GM19372 (cell line): ENCODE measurements at regions not wholly inside any gene's neighbourhood (a gene's known extent, or its start where the extent isn't known, plus 50 kb on each side); places are given as distances from the start of the nearest gene placed in this dataset.

Experiments used
- ATAC-seq: cut with Tn5 transposase; IDR thresholded peaks from one replicate; pipeline ENCODE4 v1.9.1; 2021; ENCODE audit warnings: mild to moderate bottlenecking, low read depth, moderate library complexity; ENCODE audit not compliant: unreplicated experiment

DNA sequence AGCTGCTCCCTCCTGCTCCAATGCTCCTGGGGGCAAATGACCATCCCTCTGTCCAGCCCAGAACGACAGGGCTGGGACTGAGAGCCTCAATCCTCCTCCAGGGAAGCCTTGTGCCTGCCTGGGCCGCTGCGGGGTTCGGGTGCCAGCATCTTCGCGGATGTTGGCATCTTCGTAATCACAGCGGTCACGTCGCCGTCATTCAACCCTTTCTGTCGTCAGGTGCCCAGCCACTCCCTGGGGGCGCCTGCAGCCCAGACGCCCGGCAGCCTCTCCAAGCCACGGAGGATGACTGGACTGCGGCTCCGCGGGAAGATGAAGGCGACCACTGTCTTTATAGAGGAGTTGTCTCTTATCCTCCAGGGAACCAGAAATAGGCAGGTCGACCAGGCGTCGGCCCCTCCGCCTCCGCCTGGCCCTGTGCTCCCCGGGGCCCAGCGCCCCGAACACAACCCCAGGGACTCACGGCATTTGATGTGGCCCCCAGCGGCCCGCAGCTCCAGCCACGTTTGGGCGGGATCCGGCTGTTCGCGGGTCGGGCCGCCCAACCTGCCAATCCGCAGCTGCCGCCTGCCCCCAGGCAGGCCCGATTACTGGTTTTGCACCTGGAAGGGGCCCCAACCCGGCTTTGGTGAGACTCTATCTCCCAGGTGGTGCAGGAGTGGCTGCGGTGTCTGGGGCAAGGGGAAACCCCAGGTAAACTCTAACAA lies 113.9 kb downstream of the THNSL2 start:
- no peak for ATAC-seq

DNA sequence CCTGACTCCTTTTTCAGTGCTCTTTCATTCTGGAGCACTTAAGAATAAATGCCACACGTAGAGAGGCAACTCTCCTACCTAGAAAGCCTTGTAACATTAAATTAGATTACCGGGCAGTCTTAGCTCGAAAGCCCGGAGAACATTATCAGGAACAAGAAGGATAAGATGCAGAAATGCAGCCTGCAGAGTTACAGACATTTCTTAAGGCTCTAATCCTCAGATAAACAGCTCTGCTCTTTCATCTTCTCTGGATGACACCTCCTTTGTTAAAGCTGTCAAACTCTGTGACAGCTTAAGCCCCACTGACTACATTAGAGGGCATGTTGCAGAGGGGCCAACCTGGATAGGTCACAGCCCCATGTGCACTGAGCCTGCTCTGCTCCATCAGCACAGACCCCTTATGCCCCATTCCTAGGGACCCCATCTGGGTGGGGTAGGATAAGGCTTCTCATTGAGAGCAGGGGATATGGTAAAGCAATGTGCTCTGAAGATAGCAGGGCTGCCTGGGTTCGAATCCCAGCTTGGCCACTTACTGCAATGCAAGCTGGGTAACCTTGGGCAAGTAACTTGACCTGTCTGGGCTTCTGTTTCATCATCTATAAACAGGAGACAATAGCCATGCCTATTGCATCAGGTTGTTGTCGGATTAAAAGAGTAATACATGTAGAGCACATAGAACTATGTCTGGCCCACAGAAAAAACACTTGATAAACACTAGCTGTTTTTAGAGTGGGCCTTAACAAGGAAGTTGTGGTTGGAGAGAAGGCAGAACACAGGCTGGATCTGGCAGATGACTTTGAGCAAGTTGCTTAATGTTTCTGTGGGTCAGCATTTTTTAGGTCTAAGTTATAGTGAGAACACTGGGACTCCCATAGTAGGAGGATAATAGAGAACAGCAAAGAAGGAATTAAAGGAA lies 111.4 kb downstream of the THNSL2 start:
- ATAC-seq: no peak

DNA sequence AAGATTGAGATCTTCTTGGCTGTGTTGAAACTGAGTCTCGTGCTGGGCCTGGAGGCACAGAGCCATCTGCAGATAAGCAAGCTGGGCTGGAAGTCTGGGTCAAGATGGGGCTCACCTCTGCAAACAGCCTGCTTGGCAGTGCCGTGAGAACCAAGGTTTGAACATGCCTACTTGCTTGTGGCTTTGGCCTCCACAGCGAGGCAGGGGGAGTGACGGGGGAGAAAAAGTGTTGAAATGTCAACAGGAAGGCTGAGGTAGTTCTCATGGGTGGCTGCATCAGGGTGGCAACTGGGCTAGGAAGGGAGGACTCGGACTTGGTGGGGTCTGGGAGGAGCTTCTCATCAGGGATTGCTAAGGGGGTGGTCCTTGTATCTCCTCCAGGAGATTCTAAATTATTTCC lies 99.7 kb downstream of the THNSL2 start:
- no peak for ATAC-seq

DNA sequence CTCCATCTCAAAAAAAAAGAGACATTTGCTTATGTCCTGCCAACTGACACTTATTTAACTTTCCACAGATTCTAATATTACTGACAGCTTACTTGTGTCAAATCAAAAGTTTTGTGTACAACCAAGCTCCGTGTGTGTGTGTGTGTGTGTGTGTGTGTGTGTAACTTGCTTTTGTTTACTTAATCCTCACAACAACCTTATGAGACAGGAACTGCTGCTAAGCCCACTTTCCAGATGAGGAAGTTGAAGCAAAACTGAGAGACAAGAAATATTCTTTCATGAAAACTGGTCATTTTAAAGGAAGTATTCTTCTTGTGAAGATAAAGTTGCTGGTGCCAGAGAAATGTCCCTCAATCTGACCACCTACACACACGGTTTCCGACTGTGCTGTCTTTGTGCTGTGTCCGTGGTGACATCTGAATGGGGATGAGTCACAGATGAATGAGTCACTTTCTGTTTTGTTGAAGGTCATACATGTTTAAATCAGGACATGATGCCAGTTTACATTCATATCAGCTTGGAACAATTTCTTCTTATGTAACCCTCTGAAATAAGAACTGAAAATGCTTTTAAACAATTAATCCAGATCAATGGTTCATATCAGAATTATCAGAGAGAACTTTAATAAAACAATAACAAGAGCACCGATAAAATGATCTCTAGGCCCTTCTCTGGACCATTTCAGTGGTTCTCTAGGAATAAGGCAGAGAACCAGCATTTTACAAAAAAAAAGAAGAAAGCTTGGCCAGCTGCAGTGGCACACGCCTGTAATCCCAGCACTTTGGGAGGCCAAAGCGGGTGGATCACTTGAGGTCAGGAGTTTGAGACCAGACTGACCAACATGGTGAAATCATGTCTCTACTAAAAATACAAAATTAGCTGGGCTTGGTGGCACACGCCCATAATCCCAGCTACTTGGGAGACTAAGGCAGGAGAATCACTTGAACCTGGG lies 95.5 kb downstream of the THNSL2 start:
- no peak for ATAC-seq

DNA sequence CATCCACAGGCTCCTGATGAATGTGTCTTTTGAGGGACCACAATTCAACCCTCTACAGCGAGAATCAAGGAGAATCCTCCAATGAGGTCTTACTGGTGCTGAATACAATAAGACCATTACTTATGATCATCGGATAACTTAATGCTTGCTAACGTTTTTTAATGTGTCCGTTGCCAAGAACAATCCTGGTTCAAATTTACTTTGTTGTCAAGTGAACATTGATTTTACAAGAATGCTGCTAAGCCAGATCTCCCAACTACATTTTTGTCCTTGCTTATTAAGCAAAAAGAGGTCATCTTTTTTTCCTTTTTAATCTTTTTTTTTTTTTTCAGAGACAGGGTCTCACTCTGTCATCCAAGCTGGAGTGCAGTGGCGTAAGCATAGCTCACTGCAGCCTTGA lies 93.7 kb downstream of the THNSL2 start:
- no peak for ATAC-seq

DNA sequence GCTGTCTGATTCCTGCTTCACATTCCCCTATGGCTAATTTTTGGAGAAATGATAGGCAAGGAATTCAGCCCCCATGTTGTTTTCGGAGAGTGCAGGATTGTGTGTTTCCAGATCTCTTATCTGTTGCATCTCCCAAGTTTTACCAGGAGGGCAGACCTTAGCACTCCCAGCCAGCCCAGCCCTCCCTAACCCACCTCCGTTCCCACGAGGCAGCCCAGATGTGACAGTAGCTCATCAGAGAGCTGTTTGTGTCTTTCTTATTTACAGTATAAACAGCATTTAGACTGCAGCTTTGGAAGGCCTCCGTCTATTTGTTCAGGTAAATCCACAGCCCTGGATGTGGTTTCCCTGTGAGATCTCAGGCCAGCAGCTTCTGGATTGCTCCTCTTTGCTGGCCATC lies 91.6 kb downstream of the THNSL2 start:
- no peak for ATAC-seq

DNA sequence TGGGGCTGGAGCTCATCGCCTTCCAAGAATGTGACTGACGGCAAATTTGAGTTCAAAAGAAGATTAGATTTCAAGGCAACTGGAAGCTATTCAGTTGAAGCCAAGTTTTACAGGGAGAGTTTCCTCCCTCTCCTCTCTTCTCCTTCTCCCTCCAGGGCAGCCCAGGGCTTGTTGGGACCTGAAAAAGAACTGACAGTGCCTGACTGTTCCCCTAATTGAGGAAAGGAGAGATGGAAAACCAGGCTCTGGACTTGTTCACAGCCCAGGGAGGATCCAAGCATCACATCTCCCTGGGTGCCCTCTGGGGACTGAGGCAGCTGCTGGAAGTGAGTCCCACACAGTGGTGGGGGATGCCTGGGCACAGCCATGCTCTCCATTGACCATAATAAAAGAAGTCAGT lies 88.1 kb downstream of the THNSL2 start:
- ATAC-seq: no peak

DNA sequence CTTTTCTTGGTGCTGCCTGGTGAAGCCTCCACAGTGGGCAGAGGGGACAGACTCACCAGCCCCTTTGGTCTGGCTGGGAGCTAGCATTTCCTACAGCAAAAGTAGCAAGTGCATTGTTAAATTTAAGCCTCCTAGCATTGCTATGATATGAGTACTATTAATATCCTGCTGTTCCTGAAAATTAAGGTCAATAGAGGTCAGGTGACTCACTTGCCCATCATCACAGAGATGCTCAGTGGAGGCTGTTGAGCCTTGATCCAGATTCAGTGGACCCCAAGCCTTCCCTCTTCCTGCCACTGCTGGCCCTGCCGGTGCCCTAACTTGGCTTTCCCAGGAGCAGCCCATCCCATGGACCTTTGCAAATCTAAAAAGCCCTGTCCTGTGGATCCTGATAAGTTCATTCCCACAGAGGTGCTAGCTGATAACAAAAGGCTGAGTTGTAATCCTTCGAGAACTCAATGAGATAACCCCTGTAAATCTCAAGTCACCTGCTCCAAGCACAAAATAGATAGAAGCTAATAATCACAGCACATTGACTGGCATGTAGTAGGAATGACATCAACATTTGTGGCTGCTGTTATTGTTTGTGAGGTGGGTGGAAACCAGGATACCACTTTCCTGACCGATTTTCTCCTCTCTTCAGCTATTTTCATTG lies 84.4 kb downstream of the THNSL2 start:
- ATAC-seq: no peak

DNA sequence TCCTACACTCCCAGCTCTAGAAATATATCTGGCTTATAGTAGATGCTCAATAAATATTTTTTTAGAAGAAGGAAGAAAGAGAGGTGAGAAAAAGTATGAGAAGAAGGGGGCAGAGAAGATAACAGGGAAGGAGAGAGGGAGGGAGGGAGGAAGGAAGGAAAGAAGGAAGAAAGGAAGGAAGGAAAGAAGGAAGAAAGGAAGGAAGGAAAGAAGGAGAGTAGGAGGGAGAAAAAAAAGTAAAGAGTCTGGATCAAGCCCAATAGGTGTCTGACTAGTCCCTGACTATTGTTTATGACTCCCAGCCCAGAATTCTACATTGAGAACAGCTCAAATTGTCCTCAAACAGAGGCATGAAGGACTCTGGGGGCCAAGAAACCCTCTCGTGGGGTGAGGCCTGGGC lies 83.9 kb downstream of the THNSL2 start:
- no peak for ATAC-seq

DNA sequence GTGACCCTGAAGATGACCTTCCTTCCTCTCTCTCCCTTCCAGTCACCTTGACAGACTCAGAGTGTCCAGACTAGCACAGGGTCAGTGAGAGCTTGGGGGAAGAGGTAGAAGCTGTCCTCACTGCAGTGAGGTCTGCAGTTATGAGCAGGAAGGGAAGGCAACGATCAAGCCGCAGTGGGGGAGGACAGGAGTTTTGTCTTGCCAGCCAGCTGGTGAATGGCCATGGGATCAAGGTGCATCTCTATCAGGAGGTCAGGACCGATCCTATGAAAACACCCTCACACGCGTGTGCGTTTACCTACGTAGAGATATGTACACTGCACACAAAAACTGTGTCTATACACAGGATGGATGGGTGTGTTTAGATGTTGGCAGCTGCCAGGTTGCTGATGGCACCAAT lies 83.2 kb downstream of the THNSL2 start:
- no peak for ATAC-seq

DNA sequence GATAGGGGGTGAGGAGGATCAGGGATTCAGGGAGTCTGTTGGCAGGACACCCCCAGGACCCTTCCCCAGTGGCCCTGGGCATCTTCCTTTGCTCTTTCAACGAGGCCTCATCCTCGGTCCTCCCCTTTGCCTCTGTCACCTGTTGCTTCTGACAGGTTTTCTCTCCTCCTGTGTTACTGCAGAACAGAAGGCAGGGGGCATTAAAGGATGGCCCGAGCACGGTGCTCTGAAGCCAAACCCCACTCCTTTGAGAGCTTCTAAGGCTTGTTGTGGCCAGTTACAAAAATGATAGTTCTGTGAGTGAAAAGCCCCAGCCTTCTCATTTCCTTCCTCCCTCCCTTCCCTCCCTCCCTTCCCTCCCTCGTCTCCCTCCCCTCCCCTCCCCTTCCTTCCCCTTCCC lies 82.5 kb downstream of the THNSL2 start:
- ATAC-seq: no peak

DNA sequence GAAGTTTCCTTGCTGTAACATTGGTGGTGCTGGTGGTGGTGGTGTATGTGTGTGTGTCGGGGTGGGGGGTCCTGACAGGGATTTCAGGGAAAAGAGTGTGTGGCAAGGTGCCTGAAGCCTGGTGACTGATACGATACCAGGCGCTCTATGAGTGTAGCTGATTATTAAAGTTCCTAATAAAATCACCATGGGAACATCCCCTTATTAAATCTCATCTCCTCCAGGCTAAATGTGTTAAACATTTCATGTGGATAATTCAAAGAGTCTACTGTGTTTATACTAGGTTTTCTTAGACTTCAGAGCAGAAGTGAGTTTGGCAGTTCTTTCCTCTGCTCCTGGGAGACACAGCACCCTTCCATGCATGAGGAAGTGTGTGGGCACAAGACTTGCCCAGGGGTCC lies 82.0 kb downstream of the THNSL2 start:
- no peak for ATAC-seq

DNA sequence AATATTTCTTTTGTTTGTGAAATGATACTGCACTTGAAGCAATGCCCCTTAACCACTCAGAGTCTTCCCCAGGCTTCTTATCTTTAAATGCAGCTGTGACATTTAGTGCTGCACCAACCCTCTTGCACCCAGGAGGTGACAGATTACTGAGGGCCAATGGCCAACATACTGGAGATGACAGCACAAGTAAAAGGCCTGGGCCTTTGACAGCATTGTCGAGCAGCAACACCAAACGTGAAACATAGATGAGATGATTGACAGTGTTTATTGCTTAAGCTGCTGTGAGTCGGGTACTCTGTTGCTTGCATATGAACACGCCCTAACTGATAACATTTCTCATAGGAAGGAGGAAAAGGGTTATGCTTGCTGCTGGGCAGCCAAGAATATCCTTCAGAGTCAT lies 80.3 kb downstream of the THNSL2 start:
- no peak for ATAC-seq

DNA sequence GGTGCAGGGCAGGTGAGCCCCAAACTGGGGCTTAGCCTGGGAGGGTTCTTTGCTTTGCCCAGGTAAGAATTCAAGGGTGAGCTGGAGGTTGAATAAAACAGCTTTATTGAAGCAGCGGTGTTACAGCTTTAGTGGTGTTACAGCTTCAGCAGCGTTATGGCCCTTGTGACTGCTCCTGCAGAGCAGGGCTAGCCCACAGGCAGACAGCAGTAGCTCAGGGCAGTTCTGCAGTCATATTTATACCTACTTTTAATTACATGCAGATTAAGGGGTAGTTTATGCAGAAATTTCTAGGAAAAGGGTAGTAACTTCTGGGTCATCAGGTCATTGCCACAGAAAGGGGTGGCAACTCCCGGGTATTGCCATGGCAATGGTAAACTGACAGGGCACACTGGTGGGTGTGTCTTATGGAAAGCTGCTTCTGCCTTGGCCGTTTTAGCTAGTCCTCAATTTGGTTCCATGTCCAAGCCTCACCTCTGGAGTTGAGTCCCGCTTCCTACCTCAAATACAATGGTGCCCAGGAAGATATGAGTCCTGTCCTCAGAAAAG lies 78.2 kb downstream of the THNSL2 start:
- no peak for ATAC-seq

DNA sequence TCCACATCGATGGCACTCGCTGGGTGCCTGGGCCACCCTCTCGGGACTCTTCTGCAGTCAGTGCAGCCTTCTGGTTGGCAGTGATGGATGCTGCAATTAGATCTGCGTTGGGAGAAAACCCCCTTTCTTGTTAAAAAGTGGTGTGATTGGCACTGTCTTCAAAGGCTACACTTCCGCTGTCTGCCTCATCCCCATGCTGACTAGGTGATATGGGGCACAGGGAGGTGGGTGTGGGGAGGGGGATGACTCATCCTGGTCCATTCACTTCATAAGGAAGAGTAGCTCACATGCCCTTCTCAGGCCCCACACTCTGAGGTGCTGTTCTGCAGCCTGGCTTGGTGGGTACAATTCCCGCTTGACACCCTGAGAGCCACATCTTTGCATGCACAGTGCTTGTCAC lies 77.4 kb downstream of the THNSL2 start:
- ATAC-seq: no peak

DNA sequence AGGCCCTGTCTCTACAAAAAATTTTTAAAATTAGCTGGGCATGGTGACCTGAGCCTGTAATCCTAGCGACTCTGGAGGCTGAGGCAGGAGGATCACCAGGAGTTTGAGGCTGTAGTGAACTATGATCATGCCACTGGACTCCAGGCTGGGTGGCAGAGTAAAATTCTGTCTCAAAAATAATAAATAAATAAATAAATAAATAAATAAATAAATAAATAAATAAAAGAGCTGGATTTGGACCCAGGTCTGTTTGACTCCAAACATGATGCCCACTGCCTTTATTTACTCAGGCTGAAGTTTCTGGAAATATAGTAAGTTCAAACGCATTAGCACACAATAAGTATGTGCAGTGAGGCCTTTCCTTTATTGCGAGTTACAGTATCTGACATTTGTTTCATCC lies 75.0 kb downstream of the THNSL2 start:
- ATAC-seq: no peak

DNA sequence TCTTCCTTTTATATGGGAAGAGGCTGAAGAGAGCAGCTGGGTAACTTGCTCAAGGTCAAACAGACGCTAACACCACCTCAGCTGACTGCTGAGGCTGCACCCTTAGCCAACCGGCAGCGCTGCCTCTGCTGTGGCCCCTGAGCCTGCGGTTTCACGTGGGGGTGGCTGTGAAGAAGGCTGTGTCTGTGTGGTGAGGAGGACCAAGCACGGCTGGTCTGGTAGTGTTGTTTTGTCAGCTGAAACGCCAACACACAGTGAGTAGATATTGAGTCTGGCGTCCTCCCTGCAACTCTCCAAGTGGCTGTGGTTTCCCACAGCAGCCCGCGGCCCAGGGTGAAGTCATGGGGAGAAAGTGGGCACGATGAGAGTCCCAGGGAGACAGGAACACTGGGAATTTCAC lies 69.6 kb downstream of the THNSL2 start:
- no peak for ATAC-seq

DNA sequence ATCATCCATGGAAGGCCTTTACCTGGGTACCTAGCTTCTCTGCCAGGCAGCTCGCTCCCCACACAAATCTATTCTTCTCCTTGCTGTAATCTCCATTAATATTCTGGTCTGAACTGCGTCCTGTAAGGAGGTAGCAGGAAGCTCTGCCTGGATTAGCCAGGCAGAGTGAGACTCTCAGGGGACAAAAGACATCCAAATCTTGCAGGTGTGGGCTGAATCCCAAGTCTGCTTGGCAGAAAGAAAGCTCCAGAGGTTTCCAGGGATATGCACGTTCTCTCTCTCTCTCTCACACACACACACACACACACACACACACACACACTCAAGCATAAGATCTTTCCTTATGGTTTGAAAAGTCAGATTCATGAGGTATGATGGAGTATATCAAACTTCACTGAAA lies 66.5 kb downstream of the THNSL2 start:
- ATAC-seq: no peak
